GM12873 (cell line): ENCODE measurements at regions not wholly inside any gene's neighbourhood (a gene's known extent, or its start where the extent isn't known, plus 50 kb on each side); places are given as distances from the start of the nearest gene placed in this dataset.

Source experiments
- CTCF ChIP-seq: IDR thresholded peaks from 2 replicates; pipeline ENCODE4 v1.5.1; 2012; ENCODE audit warnings: low read depth, mild to moderate bottlenecking, moderate library complexity, low read length, control low read depth; ENCODE audit not compliant: insufficient read depth; ENCODE audit errors: missing control alignments

- TF ChIP-seq CTCF = no peak
These were observed 414.3 kb downstream of the AMY1C start for GRCh38 chr1:104163912-104164476.

DNA sequence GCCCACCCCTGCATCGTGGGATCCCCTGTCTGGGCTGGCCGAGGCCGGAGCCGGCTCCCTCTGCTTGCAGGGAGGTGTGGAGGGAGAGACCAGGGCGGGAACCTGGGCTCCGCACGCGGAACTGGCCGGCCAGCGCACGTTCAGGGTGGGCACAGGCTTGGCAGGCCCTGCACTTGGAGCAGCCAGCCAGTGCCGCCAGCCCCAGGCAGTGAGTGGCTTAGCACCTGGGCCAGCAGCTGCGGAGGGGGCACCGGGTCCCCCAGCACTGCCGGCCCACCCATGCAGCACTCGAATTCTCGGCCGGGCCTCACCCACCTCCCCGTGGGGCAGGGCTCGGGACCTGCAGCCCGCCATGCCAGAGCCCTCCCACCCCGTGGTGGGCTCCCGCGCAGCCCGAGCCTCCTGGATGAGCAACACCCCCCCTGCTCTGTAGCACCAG is 422.6 kb downstream of the AMY1C start:
- no peak for TF ChIP-seq CTCF

DNA sequence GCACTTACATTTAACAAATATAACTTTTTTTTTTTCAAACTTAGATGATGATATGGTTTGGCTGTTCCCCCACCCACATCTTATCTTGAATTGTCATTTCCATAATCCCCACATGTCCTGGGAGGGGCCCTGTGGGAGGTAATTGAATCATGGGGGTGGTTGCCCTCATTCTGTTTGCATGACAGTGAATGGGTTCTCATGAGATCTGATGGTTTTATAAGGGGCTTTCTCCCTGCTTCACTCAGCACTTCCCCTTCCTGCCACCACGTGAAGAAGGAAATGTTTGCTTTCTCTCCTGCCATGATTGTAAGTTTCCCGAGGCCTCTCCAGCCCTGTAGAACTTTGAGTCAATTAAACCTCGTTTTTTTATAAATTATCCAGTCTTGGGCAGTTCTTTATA is 432.6 kb downstream of the AMY1C start:
- TF ChIP-seq CTCF = no peak

DNA sequence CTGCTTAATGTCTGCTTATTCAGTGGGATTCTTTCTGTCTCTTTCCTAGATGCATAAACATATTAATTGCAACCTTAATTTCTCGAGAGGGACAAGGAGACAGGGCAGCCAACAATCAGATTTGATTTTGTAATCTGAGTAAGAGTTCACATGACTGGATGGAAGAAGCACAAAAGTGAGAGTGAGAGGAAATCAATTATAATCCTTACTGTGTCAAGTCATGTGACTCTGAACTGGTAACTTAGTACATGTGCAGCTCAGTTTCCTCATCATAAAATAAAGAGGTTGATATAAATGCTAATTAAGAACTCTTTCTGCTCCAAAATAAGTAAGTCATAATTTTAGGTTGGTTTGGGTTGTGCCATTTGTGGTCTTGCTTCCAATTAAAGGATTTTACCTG is 439.5 kb downstream of the AMY1C start:
- TF ChIP-seq CTCF = no peak

- TF ChIP-seq CTCF = no peak
These were observed 441.1 kb downstream of the AMY1C start for GRCh38 chr1:104190821-104191220.

DNA sequence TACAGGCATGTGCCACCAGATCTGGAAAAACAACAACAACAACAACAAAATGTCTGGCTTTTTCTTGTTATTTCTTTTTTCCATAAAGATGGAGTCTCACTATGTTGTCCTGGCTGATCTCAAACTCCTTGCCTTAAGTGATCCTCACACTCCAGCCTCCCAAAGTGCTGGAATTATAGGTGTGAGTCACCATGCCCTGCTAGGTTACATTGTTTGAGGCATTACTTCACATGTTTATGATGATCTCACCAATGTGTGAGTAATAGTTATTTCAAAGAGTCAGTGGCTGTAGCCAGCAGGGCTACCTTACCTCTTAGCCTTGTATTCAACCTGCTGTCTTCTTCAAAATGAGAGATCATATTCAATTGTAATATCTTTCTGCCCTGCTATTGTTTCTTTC is 445.7 kb downstream of the AMY1C start:
- no peak for TF ChIP-seq CTCF

- no peak for TF ChIP-seq CTCF
These were observed 446.4 kb downstream of the AMY1C start for GRCh38 chr1:104196136-104196535.
